Stomach (tissue), 8 donors: ENCODE measurements at regions not wholly inside any gene's neighbourhood (a gene's known extent, or its start where the extent isn't known, plus 50 kb on each side); places are given as distances from the start of the nearest gene placed in this dataset.
"Not testable (repeated sequence)": the region's sequence is repeated elsewhere in the genome, so short reads cannot be mapped to it uniquely, and the experiment has no call there.

Source experiments
- DNase-seq, 2 donors: peaks; one replicate each; pipeline versions ENCODE4 v3.0.0 to v3.0.0-alpha.2; 2013 to 2019
- H3K27ac ChIP-seq, 5 donors: fragments of 200-600 bp in 4 of 5; sonication (generic) in 4 of 5; one replicate each; pipeline ENCODE4 v1.5.1; 2013 to 2019; ENCODE audit warnings: mild to moderate bottlenecking in 1 of 5, moderate library complexity in 1 of 5
- H3K27me3 ChIP-seq, 3 donors: fragments of 200-600 bp; sonication (generic); one replicate each; pipeline ENCODE4 v1.5.1; 2017 to 2019; ENCODE audit warnings: mixed run types in 1 of 3
- H3K36me3 ChIP-seq, 4 donors: fragments of 200-600 bp; sonication (generic); 1 replicate in 3 of 4; 2 replicates in 1 of 4; pipeline ENCODE4 v1.5.1; 2016 to 2019
- H3K4me1 ChIP-seq, 4 donors: fragments of 200-600 bp; sonication (generic); one replicate each; pipeline ENCODE4 v1.5.1; 2016 to 2019
- H3K4me3 ChIP-seq, 4 donors: fragments of 200-600 bp; sonication (generic) in 3 of 4; one replicate each; pipeline ENCODE4 v1.5.1; 2016 to 2019; ENCODE audit warnings: mild to moderate bottlenecking in 1 of 4
- H3K9me3 ChIP-seq, 4 donors: fragments of 200-600 bp; sonication (generic); one replicate each; pipeline ENCODE4 v1.5.1; 2016 to 2019
- CTCF ChIP-seq, 7 experiments: fragments of 450-650 bp in 4 of 7; fragments of 200-600 bp in 3 of 7; sonication (generic) in 3 of 7; IDR thresholded peaks; one replicate each; pipeline ENCODE4 v1.5.1; 2016 to 2019; ENCODE audit warnings: antibody characterized with exemption in 7 of 7, control low read depth in 2 of 7, mild to moderate bottlenecking in 1 of 7
- EP300 ChIP-seq: sonication (generic); formaldehyde crosslinking; IDR thresholded peaks from one replicate; pipeline ENCODE4 v1.6.1; 2017; ENCODE audit warnings: antibody characterized with exemption
- POLR2A ChIP-seq, 4 donors: fragments of 450-650 bp; IDR thresholded peaks; one replicate each; pipeline ENCODE4 v1.6.1; 2016; ENCODE audit warnings: antibody characterized with exemption in 4 of 4, control low read depth in 2 of 4, mild to moderate bottlenecking in 1 of 4, moderate library complexity in 1 of 4
- POLR2AphosphoS5 ChIP-seq, 3 donors: sonication (generic); formaldehyde crosslinking; IDR thresholded peaks; one replicate each; pipeline ENCODE4 v1.6.1; 2016; ENCODE audit warnings: antibody characterized with exemption in 3 of 3
- WGBS, 5 donors: extraction: QIAGEN DNeasy Blood & Tissue Kit in 3 of 5; methylation state at CpG; one replicate each; pipeline versions ENCODE4 v1.1.5 to v1.1.7; 2013 to 2018; 5-methylcytosine and 5-hydroxymethylcytosine counted together
- intact Hi-C: fragments of 100-400 bp; cut with DNase I; formaldehyde crosslinking; loops from one replicate; pipeline ENCODE4 v1.15.1; 2023; ENCODE audit warnings: low total_unique reads
- donor health status: healthy with polysubstance abuse.
- donor health status: Bipolar disorder and iron deficiency.
- donor health status: healthy.

- DNase-seq, result no peak
- Histone ChIP-seq H3K27me3 (no peaks in the 10 kb centered on the region), H3K36me3 (no peaks in the 10 kb centered on the region), H3K9me3 (no peaks in the 10 kb centered on the region), H3K27ac (no peak overlapping the region), H3K4me3 (no peak overlapping the region), H3K4me1 (no peaks in the 10 kb centered on the region)
- TF ChIP-seq POLR2A (IDR thresholded peaks at IDR 0.05) (no peak), EP300 (no peak), POLR2AphosphoS5 (IDR thresholded peaks at IDR 0.05) (no peak), CTCF (IDR thresholded peaks at IDR 0.05) (no peak)
- intact Hi-C loops, result no loop called here
- 86 to 93% (median 90%) methylated on average over 5 of the region's 5 CpGs for WGBS, 5 donors
Measured at GRCh38 chr1:220942278-220942677, 63.0 kb downstream of the HLX start.

GRCh38 chr1:220942914-220943313, 63.7 kb downstream of the HLX start:
- H3K4me1 ChIP-seq, H3K9me3 ChIP-seq, H3K4me3 ChIP-seq, H3K27ac ChIP-seq, H3K36me3 ChIP-seq, H3K27me3 ChIP-seq, DNase-seq, intact Hi-C loops: not testable (repeated sequence)
- 75 to 89% (median 88%) methylated on average over 2 of the region's 2 CpGs for WGBS, 5 donors

- intact Hi-C loops, result no loop called here
- Histone ChIP-seq H3K4me3 (no peak overlapping the region), H3K9me3 (no peaks in the 10 kb centered on the region), H3K27ac (no peak overlapping the region), H3K36me3 (no peaks in the 10 kb centered on the region), H3K4me1 (no peaks in the 10 kb centered on the region), H3K27me3 (no peaks in the 10 kb centered on the region)
- peak in 1 of 2 donors; percentile 31 for DNase-seq
- TF ChIP-seq CTCF (IDR thresholded peaks at IDR 0.05) (no peak), EP300 (no peak), POLR2A (IDR thresholded peaks at IDR 0.05) (no peak), POLR2AphosphoS5 (IDR thresholded peaks at IDR 0.05) (no peak)
- 20 to 48% (median 40%) methylated on average over 2 of the region's 2 CpGs for WGBS, 5 donors
Measured at GRCh38 chr1:220943319-220943996, 64.2 kb downstream of the HLX start.

GRCh38 chr1:220950576-220950975, 71.3 kb downstream of the HLX start:
- TF ChIP-seq POLR2A (IDR thresholded peaks at IDR 0.05) (no peak), POLR2AphosphoS5 (IDR thresholded peaks at IDR 0.05) (no peak), CTCF (IDR thresholded peaks at IDR 0.05) (no peak), EP300 (no peak)
- peaks cover 0 to 20% (median 13%) of the 10 kb centered on the region in 4 donors for H3K9me3 ChIP-seq
- intact Hi-C loops, result no loop called here

GRCh38 chr1:220952961-220953643, 73.9 kb downstream of the HLX start:
- TF ChIP-seq CTCF (IDR thresholded peaks at IDR 0.05) (no peak), EP300 (no peak), POLR2A (IDR thresholded peaks at IDR 0.05) (no peak), POLR2AphosphoS5 (IDR thresholded peaks at IDR 0.05) (no peak)
- H3K27ac ChIP-seq, result no peak overlapping the region
- no peaks in the 10 kb centered on the region for H3K27me3 ChIP-seq
- no peaks in the 10 kb centered on the region for H3K4me1 ChIP-seq
- peaks cover 0 to 20% (median 13%) of the 10 kb centered on the region in 4 donors for H3K9me3 ChIP-seq
- H3K4me3 ChIP-seq, result no peak overlapping the region
- intact Hi-C loops, result no loop called here
- H3K36me3 ChIP-seq, result no peaks in the 10 kb centered on the region
- no peak for DNase-seq
- 19 to 38% (median 28%) methylated on average over 3 of the region's 3 CpGs for WGBS, 5 donors

More at GRCh38 chr1:220950576-220950975, 71.3 kb downstream of the HLX start:
- DNase-seq, result no peak
- Histone ChIP-seq H3K27me3 (no peaks in the 10 kb centered on the region), H3K4me1 (no peaks in the 10 kb centered on the region), H3K36me3 (no peaks in the 10 kb centered on the region), H3K4me3 (no peak overlapping the region), H3K27ac (no peak overlapping the region)
